SK-N-SH (cell line): ENCODE measurements at regions not wholly inside any gene's neighbourhood (a gene's known extent, or its start where the extent isn't known, plus 50 kb on each side); places are given as distances from the start of the nearest gene placed in this dataset.
A peak's percentile ranks its signal among the peaks of the same experiment; 100 is the strongest.

Source experiments
- CTCF ChIA-PET: fragments of 300-600, 350-600 bp; formaldehyde crosslinking; extraction: SDS; loops from one replicate; lab custom pipeline; 2021; lab: Yijun Ruan, JAX
- POLR2A ChIA-PET: fragments of 350-600 bp; sonication (Branson Sonifier 250); formaldehyde crosslinking; extraction: SDS; loops from one replicate; lab custom pipeline; 2020; ENCODE audit warnings: antibody characterized with exemption, inconsistent platforms; lab: Yijun Ruan, JAX
- DNase-seq: peaks from one replicate; pipeline ENCODE4 v3.0.0; 2012
- H2AFZ ChIP-seq: fragments of 200-600 bp; sonication (generic); 2 replicates; pipeline ENCODE4 v1.8.1; 2016; ENCODE audit warnings: antibody characterized with exemption, mild to moderate bottlenecking, low read depth
- H3F3A ChIP-seq: fragments of 200-600 bp; sonication (generic); replicated peaks from 2 replicates; pipeline ENCODE3; 2016; ENCODE audit warnings: antibody characterized with exemption, mild to moderate bottlenecking; ENCODE audit not compliant: insufficient read depth
- H3K27ac ChIP-seq, 2 experiments: fragments of 200-500 bp in 1 of 2; fragments of 200-600 bp in 1 of 2; sonication (Bioruptor generic) in 1 of 2; sonication (generic), shearing (Covaris generic) in 1 of 2; 2 replicates each; pipeline versions ENCODE4 v1.5.1 to v1.6.1; 2014 to 2016; ENCODE audit warnings: low read depth in 2 of 2, inconsistent platforms in 1 of 2, low read length in 1 of 2, mild to moderate bottlenecking in 1 of 2, mixed read lengths in 1 of 2
- H3K27me3 ChIP-seq: fragments of 200-600 bp; sonication (generic), shearing (Covaris generic); 2 replicates; pipeline ENCODE4 v1.6.1; 2016; ENCODE audit warnings: mixed run types; ENCODE audit not compliant: insufficient read depth
- H3K36me3 ChIP-seq, 2 experiments: fragments of 200-500 bp in 1 of 2; fragments of 200-600 bp in 1 of 2; sonication (Bioruptor generic) in 1 of 2; sonication (generic) in 1 of 2; replicated peaks in 1 of 2; 2 replicates each; pipeline versions ENCODE3 to v1.5.1; 2014 to 2016; ENCODE audit warnings: low read length in 1 of 2, mild to moderate bottlenecking in 1 of 2; ENCODE audit not compliant: insufficient read depth in 2 of 2, control insufficient read depth in 1 of 2
- H3K4me1 ChIP-seq, 2 experiments: fragments of 200-500 bp in 1 of 2; fragments of 200-600 bp in 1 of 2; sonication (Bioruptor generic) in 1 of 2; sonication (generic), shearing (Covaris generic) in 1 of 2; 2 replicates each; pipeline versions ENCODE4 v1.5.1 to v1.6.1; 2014 to 2016; ENCODE audit warnings: low read depth in 1 of 2, low read length in 1 of 2, mixed run types in 1 of 2; ENCODE audit not compliant: insufficient read depth in 2 of 2, control insufficient read depth in 1 of 2
- H3K4me2 ChIP-seq: fragments of 200-600 bp; sonication (generic), shearing (Covaris generic); 2 replicates; pipeline ENCODE4 v1.6.1; 2017; ENCODE audit warnings: mixed run types
- H3K4me3 ChIP-seq, 2 experiments: fragments of 200-500 bp in 1 of 2; fragments of 200-600 bp in 1 of 2; sonication (Bioruptor generic) in 1 of 2; sonication (generic), shearing (Covaris generic) in 1 of 2; 2 replicates each; pipeline versions ENCODE4 v1.5.1 to v1.8.1; 2014 to 2016; ENCODE audit warnings: low read depth in 2 of 2, inconsistent platforms in 1 of 2, low read length in 1 of 2, mild to moderate bottlenecking in 1 of 2, mixed read lengths in 1 of 2, moderate library complexity in 1 of 2
- H3K79me2 ChIP-seq: fragments of 200-600 bp; sonication (generic); 2 replicates; pipeline ENCODE4 v1.8.1; 2017; ENCODE audit warnings: mild to moderate bottlenecking; ENCODE audit not compliant: insufficient read depth
- H3K9ac ChIP-seq: fragments of 200-600 bp; sonication (generic); 2 replicates; pipeline ENCODE4 v1.6.1; 2017; ENCODE audit warnings: mixed run types
- H3K9me2 ChIP-seq: fragments of 200-600 bp; sonication (generic); 2 replicates; pipeline ENCODE4 v1.6.1; 2017; ENCODE audit warnings: mixed run types
- H3K9me3 ChIP-seq: fragments of 200-600 bp; sonication (generic); 2 replicates; pipeline ENCODE4 v1.6.1; 2017; ENCODE audit warnings: mixed run types, mild to moderate bottlenecking, moderate library complexity
- H4K20me1 ChIP-seq: fragments of 200-600 bp; sonication (generic); 2 replicates; pipeline ENCODE4 v1.6.1; 2017; ENCODE audit warnings: mild to moderate bottlenecking, mixed run types; ENCODE audit not compliant: insufficient read depth
- CHD2 ChIP-seq: fragments of 150-350 bp; IDR thresholded peaks from 2 replicates; pipeline ENCODE4 v1.6.1; 2018; ENCODE audit warnings: low read length; ENCODE audit not compliant: partially characterized antibody
- CTCF ChIP-seq: fragments of 200-600 bp; sonication (generic); IDR thresholded peaks from 2 replicates; pipeline ENCODE4 v1.6.1; 2017; ENCODE audit warnings: antibody characterized with exemption, mild to moderate bottlenecking, moderate library complexity
- EP300 ChIP-seq, 2 experiments: IDR thresholded peaks; 2 replicates each; pipeline versions ENCODE4 v1.4.0 to v1.6.1; 2012; ENCODE audit warnings: borderline replicate concordance in 1 of 2, low read depth in 1 of 2, low read length in 1 of 2
- EZH2phosphoT487 ChIP-seq: fragments of 200-600 bp; sonication (generic); IDR thresholded peaks from 2 replicates; pipeline ENCODE4 v1.6.1; 2017; ENCODE audit warnings: low read depth, mixed run types, mild to moderate bottlenecking, antibody characterized with exemption, moderate library complexity, borderline replicate concordance
- FOSL2 ChIP-seq: IDR thresholded peaks from 2 replicates; pipeline ENCODE4 v1.4.0; 2012; ENCODE audit warnings: low read depth, mild to moderate bottlenecking, moderate library complexity, borderline replicate concordance
- FOXM1 ChIP-seq: IDR thresholded peaks from 2 replicates; pipeline ENCODE4 v1.4.0; 2012; ENCODE audit warnings: low read depth, mild to moderate bottlenecking
- GATA2 ChIP-seq: sonication (generic); formaldehyde crosslinking; IDR thresholded peaks from 2 replicates; pipeline ENCODE4 v1.5.0; 2020; ENCODE audit warnings: mild to moderate bottlenecking, missing genetic modification reagents
- MAX ChIP-seq: IDR thresholded peaks from 2 replicates; pipeline ENCODE4 v1.4.0; 2012; ENCODE audit warnings: low read depth
- NFIC ChIP-seq: IDR thresholded peaks from 2 replicates; pipeline ENCODE4 v1.4.0; 2012; ENCODE audit warnings: borderline replicate concordance
- POLR2AphosphoS5 ChIP-seq: IDR thresholded peaks from 2 replicates; pipeline ENCODE4 v1.6.1; 2012; ENCODE audit warnings: low read depth, low read length
- RAD21 ChIP-seq: IDR thresholded peaks from 2 replicates; pipeline ENCODE4 v1.6.1; 2012; ENCODE audit warnings: mild to moderate bottlenecking, low read length
- RCOR1 ChIP-seq: fragments of 150-350 bp; IDR thresholded peaks from 2 replicates; pipeline ENCODE4 v1.6.1; 2017; ENCODE audit warnings: antibody characterized with exemption, low read length
- RXRA ChIP-seq: IDR thresholded peaks from 2 replicates; pipeline ENCODE4 v1.4.0; 2012; ENCODE audit warnings: low read depth, mild to moderate bottlenecking, borderline replicate concordance
- SIN3A ChIP-seq: IDR thresholded peaks from 2 replicates; pipeline ENCODE4 v1.6.1; 2012; ENCODE audit warnings: low read depth, mild to moderate bottlenecking, low read length, moderate library complexity, borderline replicate concordance
- TAF1 ChIP-seq: IDR thresholded peaks from 2 replicates; pipeline ENCODE4 v1.6.1; 2012; ENCODE audit warnings: low read depth, mild to moderate bottlenecking, low read length, moderate library complexity, borderline replicate concordance
- TCF12 ChIP-seq: IDR thresholded peaks from 2 replicates; pipeline ENCODE4 v1.4.0; 2012
- YY1 ChIP-seq: IDR thresholded peaks from 2 replicates; pipeline ENCODE4 v1.4.0; 2012; ENCODE audit warnings: low read depth, mild to moderate bottlenecking
- WGBS: methylation state at CpG from one replicate; pipeline ENCODE4 v1.1.6; 2017; ENCODE audit warnings: low lambda C conversion rate; 5-methylcytosine and 5-hydroxymethylcytosine counted together

- TF ChIP-seq RXRA (no peak), RAD21 (no peak), EP300 (IDR thresholded peaks at IDR 0.05; ENCODE audit: borderline replicate concordance in 1 of 2, low read depth in 1 of 2, low read length in 1 of 2) (peak; percentile 37 to 67; a peak in 2 of 4 replicates), POLR2AphosphoS5 (peak; percentile 50)
- TF ChIP-seq, all 33 proteins: peak for 8
Measured at GRCh38 chr3:30078736-30079135, 527.7 kb upstream of the TGFBR2 start (continued).

GRCh38 chr3:30081904-30082303, 524.5 kb upstream of the TGFBR2 start:
- H3K4me1 ChIP-seq: no peaks in the 10 kb centered on the region; a peak in 1 of 4 replicates
- no peaks in the 10 kb centered on the region for H3K36me3 ChIP-seq
- H3K4me2 ChIP-seq: no peak overlapping the region
- no peak for DNase-seq
- no peak overlapping the region for H2AFZ ChIP-seq
- H3K9me2 ChIP-seq: no peaks in the 10 kb centered on the region
- no peaks in the 10 kb centered on the region for H3F3A ChIP-seq
- no peaks in the 10 kb centered on the region for H3K79me2 ChIP-seq
- 94% methylated on average over 3 of the region's 3 CpGs for WGBS
- POLR2A ChIA-PET: no interaction called here
- no peaks in the 10 kb centered on the region for H4K20me1 ChIP-seq
- no peak overlapping the region for H3K4me3 ChIP-seq
- no peaks in the 10 kb centered on the region for H3K27me3 ChIP-seq
- H3K9me3 ChIP-seq: no peaks in the 10 kb centered on the region
- no peak overlapping the region for H3K9ac ChIP-seq
- CTCF ChIA-PET: no interaction called here
- H3K27ac ChIP-seq: no peak overlapping the region
- TF ChIP-seq NFIC: no peak
- TF ChIP-seq GATA2 (CRISPR knock-in tag): no peak
- TF ChIP-seq FOXM1: no peak
- no peak for TF ChIP-seq RCOR1
- TF ChIP-seq FOSL2: no peak
- no peak for TF ChIP-seq CTCF
- TF ChIP-seq TAF1: no peak
- no peak for TF ChIP-seq YY1
- no peak for TF ChIP-seq MAX
- TF ChIP-seq RAD21: no peak
- TF ChIP-seq TCF12: no peak
- no peak for TF ChIP-seq EZH2phosphoT487
- TF ChIP-seq SIN3A: no peak

GRCh38 chr3:30082652-30083051, 523.7 kb upstream of the TGFBR2 start:
- DNase-seq: no peak
- no peak for TF ChIP-seq TCF12
- no peak for TF ChIP-seq CHD2
- Histone ChIP-seq H3K9ac (no peak overlapping the region), H3K9me3 (no peaks in the 10 kb centered on the region), H3K4me1 (no peaks in the 10 kb centered on the region; a peak in 1 of 4 replicates), H3K79me2 (no peaks in the 10 kb centered on the region), H3K4me3 (no peak overlapping the region), H3K9me2 (no peaks in the 10 kb centered on the region), H3K27ac (no peak overlapping the region), H2AFZ (no peak overlapping the region), H3K27me3 (no peaks in the 10 kb centered on the region), H3K4me2 (no peak overlapping the region), H4K20me1 (no peaks in the 10 kb centered on the region), H3F3A (no peaks in the 10 kb centered on the region), H3K36me3 (no peaks in the 10 kb centered on the region)
- CTCF ChIA-PET: no interaction called here
- POLR2A ChIA-PET: no interaction called here
- 85% methylated on average over 7 of the region's 7 CpGs for WGBS
